SW480 (cell line): ENCODE measurements at regions not wholly inside any gene's neighbourhood (a gene's known extent, or its start where the extent isn't known, plus 50 kb on each side); places are given as distances from the start of the nearest gene placed in this dataset.

Experiments used
- DNase-seq: peaks from one replicate; pipeline ENCODE4 v3.0.0-alpha.2; 2016; ENCODE audit warnings: low spot score

- no peak for DNase-seq
These were observed 187.8 kb downstream of the MYLK4 start for GRCh38 chr6:2562721-2563451.

GRCh38 chr6:2560917-2561698 is 189.6 kb downstream of the MYLK4 start:
- no peak for DNase-seq

GRCh38 chr6:2560140-2560818 is 190.4 kb downstream of the MYLK4 start:
- no peak for DNase-seq

GRCh38 chr6:2558861-2559801 is 191.6 kb downstream of the MYLK4 start:
- no peak for DNase-seq

DNA sequence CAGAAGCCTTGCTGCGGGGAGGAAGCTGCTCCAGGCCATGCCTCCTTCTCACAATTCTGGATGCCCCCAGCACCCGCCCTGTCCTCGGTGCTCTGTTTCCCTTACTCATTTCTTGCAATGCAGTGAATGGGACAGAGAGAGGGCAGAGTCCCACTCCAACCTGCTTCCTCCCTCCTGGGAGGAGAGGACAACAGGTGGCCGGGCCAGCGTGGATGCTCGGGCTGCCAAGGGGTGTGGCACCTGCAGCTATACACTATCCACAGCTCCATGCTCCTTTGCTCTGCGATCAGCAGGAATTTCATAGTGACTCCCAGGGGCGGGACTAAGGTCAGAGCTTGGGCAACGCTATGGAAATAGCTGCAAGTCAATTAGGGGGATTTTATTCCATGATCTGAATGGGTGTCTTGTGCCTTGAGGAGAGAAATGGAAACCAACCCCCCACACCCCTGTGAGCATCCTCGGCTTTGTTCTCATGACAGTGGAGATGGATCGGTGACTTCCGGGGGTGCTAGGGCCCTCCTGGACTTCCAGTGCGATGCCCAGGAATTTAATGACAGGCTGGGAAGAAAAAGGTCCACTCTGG is 192.5 kb downstream of the MYLK4 start:
- DNase-seq, result no peak

DNA sequence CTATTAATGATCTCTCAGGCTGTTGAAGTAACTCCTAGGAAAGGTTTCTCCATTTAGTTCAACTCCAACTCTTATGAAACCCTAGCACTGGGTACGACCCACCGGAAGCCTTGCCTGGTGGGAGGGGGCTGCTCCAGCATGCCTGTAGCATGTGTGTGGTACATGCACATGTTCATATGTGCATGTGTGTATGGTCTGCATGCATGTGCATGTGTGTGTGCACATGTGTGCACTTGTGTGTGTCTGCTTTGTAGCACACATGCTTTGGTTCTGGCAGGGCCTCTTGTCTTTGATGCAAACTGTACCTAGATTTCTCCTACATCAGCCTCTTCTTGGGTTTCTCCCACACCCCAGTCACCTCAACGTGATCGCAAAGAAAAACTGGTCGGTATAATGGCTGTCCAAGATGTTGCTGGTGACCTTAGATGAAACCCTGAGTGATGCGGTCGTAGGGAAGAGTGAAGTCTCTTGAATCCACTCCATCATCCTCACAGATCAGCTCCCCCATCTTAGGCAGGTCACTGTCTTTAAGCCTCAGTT is 193.5 kb downstream of the MYLK4 start:
- DNase-seq, result no peak

DNA sequence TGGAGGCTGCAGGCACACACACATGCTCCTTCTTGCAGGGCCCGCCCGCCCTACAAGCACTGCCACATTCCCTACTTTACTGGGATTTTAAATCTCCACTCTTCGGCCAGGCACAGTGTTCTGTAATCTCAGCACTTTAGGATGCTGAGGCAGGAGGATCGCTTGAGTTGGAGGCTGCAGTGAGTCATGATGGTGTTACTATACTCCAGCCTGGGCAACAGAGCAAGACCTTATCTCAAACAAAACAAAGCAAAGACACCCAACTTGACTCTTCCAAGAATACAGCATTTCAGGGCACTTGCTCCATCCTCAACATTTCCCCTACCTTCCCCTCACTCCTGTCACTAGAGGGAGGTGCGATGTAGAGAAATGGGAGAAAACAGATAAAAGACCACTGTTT is 194.0 kb downstream of the MYLK4 start:
- DNase-seq, result no peak

GRCh38 chr6:2554651-2555260 is 196.0 kb downstream of the MYLK4 start:
- DNase-seq, result no peak

GRCh38 chr6:2552526-2553154 is 198.1 kb downstream of the MYLK4 start:
- DNase-seq, result no peak

DNA sequence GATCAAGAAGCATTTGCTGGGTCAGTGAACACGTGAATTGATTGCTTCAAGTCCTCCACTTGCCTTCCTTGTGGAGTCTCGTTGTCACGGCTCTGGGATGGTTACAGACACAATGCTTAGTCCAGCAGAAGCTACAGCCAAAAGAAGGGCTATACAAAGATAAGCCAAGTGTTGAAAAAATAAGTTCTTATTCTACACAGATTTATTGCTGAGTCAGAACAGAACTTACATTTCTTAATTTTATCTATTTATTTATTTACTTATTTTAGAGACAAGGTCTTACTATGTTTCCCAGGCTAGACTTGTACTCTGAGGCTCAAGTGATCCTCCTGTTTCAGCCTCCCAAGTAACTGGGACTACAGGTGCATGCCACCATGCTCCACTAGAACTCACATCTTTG is 199.0 kb downstream of the MYLK4 start:
- no peak for DNase-seq

GRCh38 chr6:2550247-2550646 is 200.5 kb downstream of the MYLK4 start:
- DNase-seq, result no peak

GRCh38 chr6:2549834-2550233 is 200.9 kb downstream of the MYLK4 start:
- DNase-seq, result no peak

GRCh38 chr6:2547355-2547754 is 203.4 kb downstream of the MYLK4 start:
- DNase-seq, result no peak

DNA sequence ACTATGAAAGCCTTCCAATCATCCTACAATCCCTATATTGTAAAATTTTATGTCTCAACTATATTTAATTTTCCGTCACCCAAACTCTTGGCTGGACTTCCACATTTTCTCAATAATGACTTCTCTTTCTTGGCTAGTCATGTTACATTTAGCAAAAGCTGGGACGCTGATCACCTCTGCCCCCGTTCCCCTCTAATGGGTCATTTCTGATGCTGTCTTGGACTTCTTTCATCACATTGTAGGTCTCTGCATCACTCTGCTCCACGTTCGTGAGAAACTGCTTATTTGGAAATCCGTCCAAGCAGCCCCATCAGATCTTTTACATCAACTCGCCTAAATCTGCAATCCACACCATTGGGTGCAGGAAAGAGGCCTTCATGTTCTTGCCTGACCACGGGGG is 203.8 kb downstream of the MYLK4 start:
- no peak for DNase-seq

- no peak for DNase-seq
These were observed 205.2 kb downstream of the MYLK4 start for GRCh38 chr6:2545383-2546038.

DNA sequence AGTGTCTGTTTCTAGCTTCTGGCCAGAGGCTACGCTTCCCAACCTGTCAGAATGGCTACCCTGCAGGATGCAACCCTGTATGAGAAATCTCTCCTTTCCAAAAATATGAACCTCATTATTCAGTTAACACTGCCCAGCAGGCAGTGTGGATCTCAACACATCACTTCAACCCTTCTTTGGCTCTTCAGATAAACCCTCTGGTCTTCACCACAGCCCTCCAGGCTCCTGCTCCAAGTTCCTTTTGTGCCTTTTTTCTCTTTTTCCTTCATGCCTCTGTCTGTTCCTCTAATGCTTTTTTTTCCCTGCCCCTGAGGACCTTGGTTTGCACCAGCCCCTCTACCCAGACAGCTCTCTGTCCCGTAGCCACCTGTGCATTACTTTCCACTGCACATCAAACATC is 207.4 kb downstream of the MYLK4 start:
- DNase-seq, result no peak

- peak; percentile 72 for DNase-seq
These were observed 207.9 kb downstream of the MYLK4 start for GRCh38 chr6:2542858-2543218.

- DNase-seq, result no peak
These were observed 208.4 kb downstream of the MYLK4 start for GRCh38 chr6:2542101-2542857.

GRCh38 chr6:2536451-2536850 is 214.3 kb downstream of the MYLK4 start:
- no peak for DNase-seq
